CD4-positive, alpha-beta T cell (primary cell): ENCODE measurements at regions not wholly inside any gene's neighbourhood (a gene's known extent, or its start where the extent isn't known, plus 50 kb on each side); places are given as distances from the start of the nearest gene placed in this dataset.

Experiments used
- ATAC-seq: fragments of 200-7000 bp; cut with Tn5 transposase; one replicate; pipeline ENCODE4 v1.10.0; 2022; ENCODE audit warnings: mild to moderate bottlenecking; ENCODE audit not compliant: poor library complexity
- CTCF ChIA-PET: fragments of 350-600 bp; sonication (Branson Sonifier 250); formaldehyde crosslinking; loops from one replicate; lab custom pipeline; 2021; ENCODE audit warnings: antibody characterized with exemption, inconsistent platforms; lab: Charles Lee
- POLR2A ChIA-PET: fragments of 350-600 bp; sonication (Branson Sonifier 250); formaldehyde crosslinking; loops from one replicate; lab custom pipeline; 2021; ENCODE audit warnings: antibody characterized with exemption, inconsistent platforms; lab: Charles Lee
- DNase-seq, 14 experiments: peaks; one replicate each; pipeline ENCODE4 v3.0.0-alpha.2; 2013 to 2020; ENCODE audit warnings: mixed read lengths in 2 of 14
- H3K27ac ChIP-seq, 2 donors: one replicate each; pipeline versions ENCODE4 v1.5.1 to v1.7.0; 2013; ENCODE audit warnings: low read length in 2 of 2, low read depth in 1 of 2, mild to moderate bottlenecking in 1 of 2
- H3K27me3 ChIP-seq, 2 experiments: 1 replicate in 1 of 2; 2 replicates in 1 of 2; pipeline versions ENCODE4 v1.6.1 to v1.7.0; 2013; ENCODE audit warnings: low read length in 2 of 2, control low read depth in 1 of 2, mild to moderate bottlenecking in 1 of 2, moderate library complexity in 1 of 2; ENCODE audit not compliant: insufficient read depth in 2 of 2, control insufficient read depth in 1 of 2
- H3K36me3 ChIP-seq: one replicate; pipeline ENCODE4 v1.6.1; 2013; ENCODE audit warnings: low read length, control low read depth; ENCODE audit not compliant: insufficient read depth
- H3K4me1 ChIP-seq: one replicate; pipeline ENCODE4 v1.6.1; 2013; ENCODE audit warnings: low read length, control low read depth; ENCODE audit not compliant: insufficient read depth
- H3K4me3 ChIP-seq: one replicate; pipeline ENCODE4 v1.5.1; 2013; ENCODE audit warnings: mild to moderate bottlenecking, low read length, moderate library complexity
- H3K9me3 ChIP-seq, 2 experiments: 1 replicate in 1 of 2; 2 replicates in 1 of 2; pipeline versions ENCODE4 v1.6.1 to v1.7.0; 2013; ENCODE audit warnings: low read length in 2 of 2, mild to moderate bottlenecking in 2 of 2, control low read depth in 1 of 2, moderate library complexity in 1 of 2; ENCODE audit not compliant: control insufficient read depth in 1 of 2, insufficient read depth in 1 of 2
- H3K27ac Mint-ChIP-seq: one replicate; pipeline ENCODE4 v1.8.0; 2020; ENCODE audit warnings: mixed read lengths
- H3K27me3 Mint-ChIP-seq: one replicate; pipeline ENCODE4 v1.8.0; 2021; ENCODE audit warnings: mixed read lengths
- H3K36me3 Mint-ChIP-seq: one replicate; pipeline ENCODE4 v1.8.0; 2021; ENCODE audit warnings: low read depth, mixed read lengths
- H3K4me1 Mint-ChIP-seq: one replicate; pipeline ENCODE4 v1.8.0; 2021; ENCODE audit warnings: low read depth, mixed read lengths
- H3K4me3 Mint-ChIP-seq: one replicate; pipeline ENCODE4 v1.8.0; 2020; ENCODE audit warnings: mild to moderate bottlenecking, mixed read lengths
- H3K9me3 Mint-ChIP-seq: one replicate; pipeline ENCODE4 v1.8.0; 2020; ENCODE audit warnings: mixed read lengths
- CTCF ChIP-seq: fragments of 200-600 bp; IDR thresholded peaks from one replicate; pipeline ENCODE4 v1.8.0; 2022; ENCODE audit warnings: antibody characterized with exemption, mild to moderate bottlenecking
- intact Hi-C, 2 experiments: fragments of 100-400 bp; cut with DNase I in 1 of 2; cut with micrococcal nuclease in 1 of 2; formaldehyde crosslinking; loops; one replicate each; pipeline versions ENCODE4 v1.15.1 to v1.9.0; 2023 to 2025; cut with DNase I, micrococcal nuclease

- Histone ChIP-seq H3K36me3 (no peaks in the 10 kb centered on the region), H3K4me3 (no peak overlapping the region), H3K9me3 (no peaks in the 10 kb centered on the region), H3K4me1 (no peaks in the 10 kb centered on the region), H3K27me3 (peaks cover 0 to 2% of the 10 kb centered on the region in 2 experiments), H3K27ac (no peak overlapping the region)
- H3K27ac Mint-ChIP-seq = no peak overlapping the region
- peaks cover 17% of the 10 kb centered on the region for H3K27me3 Mint-ChIP-seq
- POLR2A ChIA-PET = no interaction called here
- ATAC-seq (no peak), DNase-seq (no peak)
- no peaks in the 10 kb centered on the region for H3K9me3 Mint-ChIP-seq
- intact Hi-C loops = no loop called here
- no peaks in the 10 kb centered on the region for H3K4me1 Mint-ChIP-seq
- no peak for TF ChIP-seq CTCF
- H3K4me3 Mint-ChIP-seq = no peak overlapping the region
- no peaks in the 10 kb centered on the region for H3K36me3 Mint-ChIP-seq
- CTCF ChIA-PET = interaction anchor here (1.4 kb wide), 1 partner anchor 12 kb away, joined by 3 read pairs; no protein-coding TSS in a partner anchor
Observed at GRCh38 chr2:64363848-64364247, 90.1 kb upstream of the LGALSL start.

GRCh38 chr2:64367444-64368232, 86.3 kb upstream of the LGALSL start:
- ChIA-PET POLR2A (no interaction called here), CTCF (interaction anchor here (1.2 kb wide), 1 partner anchor 37 kb away, joined by 3 read pairs; no protein-coding TSS in a partner anchor)
- no peak for TF ChIP-seq CTCF
- H3K27me3 ChIP-seq = no peaks in the 10 kb centered on the region
- no peak for DNase-seq
- no peaks in the 10 kb centered on the region for H3K36me3 ChIP-seq
- Mint-ChIP-seq H3K9me3 (no peaks in the 10 kb centered on the region), H3K4me1 (no peaks in the 10 kb centered on the region), H3K27ac (no peak overlapping the region), H3K27me3 (no peaks in the 10 kb centered on the region), H3K36me3 (no peaks in the 10 kb centered on the region), H3K4me3 (no peak overlapping the region)
- H3K27ac ChIP-seq = no peak overlapping the region
- H3K4me3 ChIP-seq = no peak overlapping the region
- no peaks in the 10 kb centered on the region for H3K9me3 ChIP-seq
- no peaks in the 10 kb centered on the region for H3K4me1 ChIP-seq
- ATAC-seq = no peak
- intact Hi-C loops = no loop called here

GRCh38 chr2:64369706-64370105, 84.3 kb upstream of the LGALSL start:
- Histone ChIP-seq H3K27me3 (no peaks in the 10 kb centered on the region), H3K4me1 (no peaks in the 10 kb centered on the region), H3K27ac (no peak overlapping the region), H3K9me3 (no peaks in the 10 kb centered on the region), H3K36me3 (no peaks in the 10 kb centered on the region), H3K4me3 (no peak overlapping the region)
- ATAC-seq = no peak
- TF ChIP-seq CTCF = no peak
- no peak overlapping the region for H3K27ac Mint-ChIP-seq
- H3K4me3 Mint-ChIP-seq = no peak overlapping the region
- H3K4me1 Mint-ChIP-seq = no peaks in the 10 kb centered on the region
- POLR2A ChIA-PET = no interaction called here
- intact Hi-C loops = no loop called here
- CTCF ChIA-PET = no interaction called here
- H3K9me3 Mint-ChIP-seq = no peaks in the 10 kb centered on the region
- H3K36me3 Mint-ChIP-seq = no peaks in the 10 kb centered on the region
- no peak for DNase-seq
- no peaks in the 10 kb centered on the region for H3K27me3 Mint-ChIP-seq
